Ramos (cell line): ENCODE measurements at regions not wholly inside any gene's neighbourhood (a gene's known extent, or its start where the extent isn't known, plus 50 kb on each side); places are given as distances from the start of the nearest gene placed in this dataset.
"Not testable (repeated sequence)": the region's sequence is repeated elsewhere in the genome, so short reads cannot be mapped to it uniquely, and the experiment has no call there.

ENCODE experiments used
- in situ Hi-C: fragments of 300-500 bp; cut with MboI; formaldehyde crosslinking; loops from one replicate; pipeline ENCODE4 v1.14.3; 2022; ENCODE audit warnings: low sequenced_read_pairs; ENCODE audit not compliant: unreplicated experiment

DNA sequence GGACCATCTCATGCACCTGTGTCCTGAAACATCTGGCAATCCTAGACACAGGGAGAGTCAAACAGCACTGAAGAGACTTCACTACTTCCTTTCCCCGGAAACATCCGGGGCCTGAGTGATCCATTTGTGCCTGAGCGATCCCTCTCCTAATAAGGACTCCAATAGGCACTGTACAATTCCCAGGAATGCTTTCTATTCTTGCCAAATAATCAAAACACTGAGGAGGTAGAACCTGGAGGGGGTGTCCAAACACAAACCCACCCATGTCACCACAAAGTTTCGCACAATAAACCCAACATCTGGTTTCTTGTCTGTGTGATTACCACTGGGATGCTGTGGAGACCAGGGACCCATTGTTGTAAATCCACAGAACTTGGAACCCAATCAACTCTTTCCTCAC is 205.0 kb downstream of the OPA1 start:
- in situ Hi-C loops, result no loop called here

DNA sequence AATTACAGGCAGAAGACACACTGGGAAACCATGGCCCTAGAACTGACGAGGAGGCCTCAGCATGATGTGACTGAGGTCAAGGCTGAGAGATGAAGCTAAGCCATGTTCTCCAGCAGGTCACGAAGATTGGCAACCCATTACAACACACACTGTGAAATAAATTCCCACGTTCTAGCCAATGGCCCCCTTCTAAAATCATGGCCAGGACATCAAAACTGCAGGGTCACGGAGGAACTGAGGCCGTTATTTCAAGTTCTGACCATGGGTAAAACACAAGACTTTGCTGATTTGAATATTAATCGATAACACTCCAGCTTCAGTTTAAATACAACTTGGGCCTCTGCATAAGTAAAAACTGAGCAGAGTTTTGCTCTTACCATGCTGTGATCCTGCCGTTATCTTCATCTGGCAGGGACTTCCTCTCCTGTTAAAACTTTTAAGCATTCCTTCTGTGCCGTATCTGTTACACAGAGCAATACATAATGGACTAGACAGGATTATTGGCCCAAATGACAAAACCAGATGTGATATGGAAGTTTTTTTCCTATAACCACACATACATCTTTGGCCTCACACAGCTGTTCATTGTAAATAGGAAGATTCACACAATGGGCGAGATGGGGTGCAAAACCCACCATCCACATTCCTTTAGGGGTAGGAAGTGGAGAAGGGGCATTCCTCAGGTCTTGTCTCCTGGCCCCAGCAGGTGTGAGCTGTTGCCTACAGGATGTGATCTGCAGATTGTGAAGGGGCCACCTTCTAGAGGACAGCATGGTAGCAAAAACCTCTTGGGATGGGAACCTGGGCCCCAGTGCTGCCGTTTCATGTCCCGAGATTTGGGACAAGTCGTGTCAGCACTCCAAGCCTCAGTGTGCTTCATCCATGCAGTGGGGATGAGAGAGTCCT is 207.4 kb downstream of the OPA1 start:
- in situ Hi-C loops, result no loop called here

DNA sequence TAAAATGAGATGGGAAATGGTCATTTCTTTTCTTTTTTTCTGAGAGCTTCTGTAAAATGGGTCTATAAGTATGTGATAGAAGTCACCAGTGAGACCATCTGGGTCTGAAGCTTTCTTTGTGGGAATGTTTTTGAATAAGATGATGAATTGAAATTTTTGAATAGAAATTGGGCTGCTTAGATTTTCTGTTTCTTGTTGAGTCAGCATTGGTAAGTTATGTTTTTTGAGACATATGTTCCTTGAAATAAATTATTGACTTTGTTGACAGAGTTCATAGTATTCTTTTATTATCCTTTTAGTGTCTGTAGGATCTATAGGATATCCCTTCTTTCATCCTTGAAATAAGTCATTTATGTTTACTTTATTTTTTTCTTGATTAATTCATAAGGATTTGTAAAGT is 208.1 kb downstream of the OPA1 start:
- in situ Hi-C loops, result no loop called here

DNA sequence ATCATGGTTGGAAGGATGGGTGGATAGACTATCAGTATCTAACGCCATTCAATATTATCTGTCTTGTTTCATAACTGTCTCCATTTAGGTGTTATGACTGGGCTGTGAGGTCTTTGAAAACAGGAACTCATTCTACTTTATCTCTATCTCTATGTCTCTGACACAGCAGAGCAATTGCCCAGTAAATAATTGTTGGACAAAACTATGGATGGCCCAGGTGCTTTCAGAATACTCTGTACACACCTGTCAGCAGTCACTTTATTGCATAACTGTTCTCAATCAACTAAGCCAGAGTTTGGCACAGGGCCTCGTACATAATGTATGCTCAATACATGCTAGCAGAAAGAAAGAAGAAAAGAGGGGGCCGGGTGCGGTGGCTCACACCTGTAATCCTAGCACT is 210.3 kb downstream of the OPA1 start:
- in situ Hi-C loops, result no loop called here

DNA sequence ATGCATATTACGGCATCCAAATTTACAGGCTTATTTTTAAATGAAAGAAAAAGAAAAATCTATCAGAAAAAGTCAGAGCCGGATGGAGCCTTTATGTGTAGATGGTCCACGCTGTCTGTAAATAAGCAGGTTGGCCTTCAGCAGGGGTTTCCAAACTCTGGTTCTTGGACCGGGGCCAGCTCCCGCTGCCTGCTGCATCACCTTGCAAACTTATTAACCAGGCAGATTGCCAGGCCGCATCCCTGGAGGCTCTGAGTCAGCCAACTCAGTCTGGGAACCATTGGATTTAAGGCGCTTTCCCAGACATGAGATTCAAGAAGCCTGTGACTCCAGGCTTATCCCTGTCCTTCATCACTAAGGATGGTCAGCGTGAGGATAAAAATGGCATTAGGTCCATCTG is 212.4 kb downstream of the OPA1 start:
- in situ Hi-C loops, result no loop called here

DNA sequence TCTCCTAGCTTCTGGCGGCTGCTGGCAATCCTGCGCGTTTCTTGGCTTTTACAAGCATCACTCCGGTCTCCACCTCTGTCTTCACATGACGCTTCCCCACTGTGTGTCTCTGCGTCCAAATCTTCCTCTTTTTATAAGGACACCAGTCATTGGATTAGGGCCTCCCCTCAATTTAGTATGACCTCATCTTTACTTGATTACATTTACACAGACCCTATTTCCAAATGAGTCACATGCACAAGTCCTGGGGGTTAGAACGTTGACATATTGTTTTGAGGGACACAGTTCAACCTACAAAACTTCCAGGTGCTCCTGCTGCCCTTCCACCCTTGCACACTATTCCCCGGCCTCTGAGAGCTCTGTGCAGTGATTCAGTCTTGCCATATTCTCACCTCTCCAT is 215.3 kb downstream of the OPA1 start:
- in situ Hi-C loops, result no loop called here

DNA sequence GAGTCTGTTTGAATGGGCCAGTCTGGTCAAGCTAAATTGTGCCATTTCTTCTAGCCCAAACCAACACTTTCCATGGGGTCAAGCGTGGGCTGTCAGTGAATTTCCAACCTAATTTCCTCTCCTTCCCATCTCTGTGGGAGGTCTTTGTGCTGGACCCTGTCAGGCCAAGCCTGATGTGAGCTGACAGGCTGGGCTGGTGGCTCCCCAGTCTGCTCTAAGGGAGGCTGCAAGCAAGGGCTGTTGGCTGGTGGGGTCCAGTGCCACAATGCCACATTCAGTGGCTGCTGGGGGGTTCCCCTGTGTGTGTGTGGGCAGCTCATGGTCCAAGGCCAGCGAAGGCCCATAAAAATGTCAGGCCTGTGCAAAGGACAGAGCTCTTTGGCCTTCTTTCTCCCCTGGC is 216.1 kb downstream of the OPA1 start:
- in situ Hi-C loops, result no loop called here

DNA sequence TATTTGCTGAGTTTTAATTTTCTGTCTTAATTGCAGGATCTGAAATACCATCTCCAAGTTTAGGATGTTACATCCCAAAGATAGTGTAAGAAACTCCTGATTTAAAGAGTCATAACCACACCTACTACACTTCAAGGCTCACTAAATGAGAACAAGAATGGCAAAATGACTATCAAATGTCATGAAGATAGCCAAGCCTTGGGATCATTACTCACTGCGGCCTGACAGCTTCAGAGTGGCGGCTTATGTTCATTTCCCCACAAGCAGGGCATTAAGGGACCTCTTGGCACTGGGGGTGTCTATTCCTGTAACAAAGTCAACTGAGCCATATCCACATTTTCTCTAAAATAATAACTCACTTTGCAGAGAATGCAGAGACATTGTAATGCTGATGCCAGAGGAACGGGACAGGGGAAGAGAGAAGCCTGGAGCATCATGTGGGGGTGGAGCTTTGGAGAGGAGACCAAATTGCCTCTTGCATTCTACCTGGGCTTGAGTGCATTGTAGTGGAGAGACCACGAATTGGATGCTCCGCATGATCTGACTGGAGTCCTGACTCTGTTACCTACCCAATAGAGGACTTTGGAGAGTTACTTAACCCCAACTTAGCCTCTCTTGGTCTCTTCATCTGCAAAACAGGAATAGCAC is 219.2 kb downstream of the OPA1 start:
- in situ Hi-C loops, result no loop called here

DNA sequence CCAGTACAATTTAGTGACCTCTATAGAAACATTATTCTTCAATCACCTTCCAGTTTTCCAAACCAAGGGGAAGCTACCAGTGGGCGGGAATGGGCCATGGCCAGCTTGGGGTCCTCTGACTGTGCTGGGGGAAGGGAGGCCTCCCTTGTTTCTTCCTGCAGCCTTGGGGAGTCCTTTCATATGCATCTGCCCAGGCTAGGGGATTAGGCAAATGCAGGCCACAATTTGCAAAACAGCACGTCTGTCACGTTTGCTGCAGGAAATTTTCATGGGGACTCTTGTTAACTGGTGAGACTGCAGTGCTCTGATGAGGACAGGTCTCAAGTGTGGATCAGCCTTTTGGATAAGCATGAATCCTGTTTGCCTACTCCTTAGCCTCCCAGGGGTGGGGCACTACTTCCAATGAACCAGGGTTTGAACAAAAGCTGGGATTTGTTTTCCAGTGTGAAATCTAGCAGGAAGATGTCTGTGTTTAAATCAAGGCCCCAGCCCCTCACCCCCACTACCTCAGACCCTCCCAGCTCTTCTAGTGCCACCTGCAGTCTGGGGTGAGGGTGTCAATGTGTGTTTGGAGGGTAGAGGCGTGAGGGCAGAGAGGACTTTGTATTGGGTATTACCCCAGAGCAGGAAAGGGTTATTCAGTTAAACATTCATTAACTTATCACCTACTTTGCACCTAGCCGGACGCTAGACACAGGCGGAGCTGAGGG is 219.9 kb downstream of the OPA1 start:
- in situ Hi-C loops, result no loop called here

DNA sequence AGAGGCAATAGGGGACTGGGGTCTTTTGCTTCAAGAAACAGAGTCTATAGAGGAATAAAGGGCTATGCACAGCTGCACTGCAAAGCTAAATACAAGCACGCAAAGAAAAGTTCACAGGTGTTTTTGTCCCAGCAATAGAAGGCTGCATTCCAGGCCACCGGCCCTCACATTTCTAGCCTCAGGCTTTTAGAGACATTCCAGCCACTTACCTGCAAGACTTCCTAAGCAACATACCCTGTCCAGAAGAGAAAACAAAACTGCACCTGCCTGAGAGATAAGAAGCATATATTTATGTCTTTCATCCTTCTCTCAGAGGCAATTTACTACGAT is 220.5 kb downstream of the OPA1 start:
- in situ Hi-C loops, result no loop called here

DNA sequence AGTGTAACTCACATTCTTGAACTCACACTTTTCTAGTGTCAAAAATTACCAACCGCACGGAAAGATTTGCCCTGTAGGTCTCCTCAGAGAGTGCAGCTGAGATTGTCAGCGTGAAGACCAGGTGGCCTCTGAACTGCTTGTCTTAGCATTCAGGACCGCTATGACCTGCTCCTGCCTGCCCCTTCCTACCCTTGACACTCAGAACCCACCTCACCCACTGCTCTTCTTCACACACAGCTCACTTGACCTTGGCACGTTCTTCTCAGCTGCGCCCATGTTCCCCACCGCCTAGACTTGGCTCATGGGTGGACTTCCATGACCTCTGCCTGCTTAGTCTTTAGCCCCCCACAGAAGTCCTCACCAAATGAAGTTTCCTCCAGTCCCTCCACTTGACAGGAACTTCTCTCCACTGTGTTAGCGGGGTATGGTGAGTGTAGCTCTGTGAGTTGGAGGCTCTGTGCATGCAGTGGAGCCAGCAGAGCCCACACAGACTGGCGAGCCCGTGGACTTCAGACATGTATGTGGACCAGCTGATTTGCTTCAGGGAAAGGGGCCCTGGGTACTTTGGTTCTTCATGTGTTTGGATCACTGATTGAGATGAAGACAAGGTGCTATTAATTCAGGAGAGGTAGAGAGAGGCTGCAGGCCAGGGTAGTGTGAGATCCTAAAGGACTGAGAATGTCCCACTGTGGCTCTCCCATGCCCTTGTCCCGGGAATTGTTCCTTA is 221.3 kb downstream of the OPA1 start:
- in situ Hi-C loops, result no loop called here

DNA sequence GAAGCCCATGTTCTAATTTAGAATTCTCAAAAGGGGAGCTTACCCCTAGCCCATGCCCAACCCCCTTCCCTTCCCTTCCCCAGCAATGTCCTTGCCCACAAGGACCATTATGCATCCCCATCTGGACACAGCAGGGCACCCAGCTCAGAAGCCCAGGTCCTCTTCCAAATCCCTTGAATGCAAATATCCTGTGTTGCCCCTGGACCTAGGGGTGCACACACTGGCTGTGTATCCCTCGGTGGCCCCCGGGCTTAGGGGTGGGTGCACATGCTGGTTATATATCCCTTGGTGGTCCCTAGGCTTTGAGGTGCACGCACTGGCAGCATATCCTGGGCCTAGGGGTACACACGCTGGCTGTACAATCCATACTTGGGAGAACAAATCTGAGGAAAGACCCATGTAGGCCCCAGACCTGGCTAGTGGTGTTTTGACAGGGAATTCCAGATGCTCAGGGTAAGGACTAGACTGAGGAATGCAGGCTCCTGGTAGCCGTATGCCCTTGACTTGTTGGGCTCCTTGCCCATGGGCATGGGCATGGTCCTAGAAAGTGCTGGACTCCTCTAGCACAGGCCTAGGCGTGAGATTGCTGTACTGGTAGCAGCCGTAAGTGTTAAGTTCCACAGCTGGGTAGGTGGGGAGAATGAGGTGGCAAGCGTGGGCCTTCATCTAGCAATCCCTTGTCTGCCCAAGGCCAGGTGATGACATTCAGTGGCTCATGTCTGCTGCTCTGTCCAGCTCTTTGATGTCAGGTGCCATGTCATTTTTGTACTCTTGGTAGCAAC is 222.4 kb downstream of the OPA1 start:
- in situ Hi-C loops, result no loop called here

DNA sequence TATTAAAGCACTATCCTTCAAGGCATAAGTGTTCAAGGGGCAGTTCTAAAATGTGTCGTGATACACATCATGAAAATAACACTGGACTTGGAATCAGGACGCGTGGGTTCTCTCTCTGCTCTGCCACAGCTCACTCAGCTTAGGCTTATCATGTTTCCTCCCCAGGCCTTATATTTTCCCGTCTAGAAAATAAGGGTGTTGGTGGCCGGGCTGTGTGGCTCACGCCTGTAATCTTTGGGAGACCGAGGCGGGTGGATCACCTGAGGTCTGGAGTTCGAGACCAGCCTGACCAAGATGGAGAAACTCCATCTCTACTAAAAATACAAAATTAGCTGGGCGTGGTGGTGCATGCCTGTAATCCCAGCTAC is 223.0 kb downstream of the OPA1 start:
- in situ Hi-C loops, result no loop called here

DNA sequence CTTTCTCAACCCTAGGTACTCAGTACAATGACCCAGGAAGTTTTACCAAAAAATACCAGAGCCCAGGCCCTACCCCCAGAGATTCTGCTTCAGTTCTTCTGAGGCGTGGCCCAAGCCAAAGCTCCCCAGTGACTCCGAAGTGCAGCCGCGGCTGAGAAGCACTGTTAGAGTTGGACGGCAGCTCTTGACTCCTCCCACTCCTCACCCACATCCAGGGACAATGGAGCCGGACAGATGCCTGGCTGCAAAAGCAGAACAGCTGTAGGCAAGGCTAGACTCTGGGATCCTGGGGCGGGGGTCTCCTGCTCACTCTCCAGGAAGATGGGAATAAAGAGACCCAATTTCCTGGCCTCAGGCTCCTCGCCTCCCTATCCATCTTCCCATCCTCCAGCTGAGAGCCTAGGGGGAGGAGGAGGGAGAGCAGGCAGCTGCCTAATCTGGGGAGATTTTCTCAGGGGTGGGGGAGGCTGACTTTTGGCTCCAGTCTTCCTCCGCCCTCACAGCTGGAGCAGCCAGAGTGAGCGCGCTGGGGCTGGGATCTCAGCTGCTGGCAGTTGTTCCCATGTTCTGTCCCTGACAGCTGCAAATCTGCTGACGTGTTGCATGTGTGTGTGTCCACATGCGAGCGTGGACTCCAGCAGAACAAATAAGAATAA is 223.8 kb downstream of the OPA1 start:
- in situ Hi-C loops, result no loop called here

DNA sequence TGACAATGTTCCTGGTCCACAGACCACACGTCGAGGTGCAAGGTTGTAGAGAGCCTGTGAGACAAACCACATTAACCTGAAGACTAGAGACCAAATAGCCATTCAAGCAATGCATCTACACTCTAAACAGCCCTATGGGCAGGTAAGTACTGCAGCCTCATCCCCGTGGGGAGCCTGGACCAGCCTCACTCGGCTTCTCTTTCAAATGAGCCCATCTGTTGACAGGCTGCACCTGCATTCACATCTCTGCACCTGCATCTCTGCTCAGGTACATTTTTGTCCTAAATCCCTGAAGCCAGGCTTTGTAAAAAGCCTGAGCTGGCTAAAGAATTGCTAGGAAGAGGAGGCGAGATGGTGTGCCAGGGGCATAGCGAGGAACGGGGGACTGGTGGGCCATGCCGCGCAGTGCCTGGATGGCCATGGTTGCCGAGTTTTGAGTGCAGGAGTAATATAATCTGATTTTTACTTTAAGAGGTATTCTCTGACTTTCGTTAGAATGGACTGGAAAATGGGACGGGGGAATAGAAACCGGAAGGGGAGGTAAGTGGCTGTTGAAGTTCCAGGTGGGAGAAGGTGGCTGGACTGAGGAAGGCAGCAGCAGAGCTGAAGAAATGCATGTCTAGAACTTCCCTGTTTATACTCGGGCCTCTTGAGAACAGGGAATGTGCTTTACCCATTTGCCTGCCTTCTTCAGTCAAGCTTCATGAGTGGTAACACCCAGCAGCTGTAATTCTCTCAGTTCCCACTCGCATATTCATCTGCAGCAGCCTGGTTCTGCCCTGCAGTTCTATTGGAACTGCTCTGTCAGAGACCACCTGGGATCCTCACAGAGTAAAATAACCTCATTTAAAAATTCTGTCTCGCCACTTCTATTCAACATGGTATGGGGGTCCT is 226.4 kb downstream of the OPA1 start:
- in situ Hi-C loops, result no loop called here

DNA sequence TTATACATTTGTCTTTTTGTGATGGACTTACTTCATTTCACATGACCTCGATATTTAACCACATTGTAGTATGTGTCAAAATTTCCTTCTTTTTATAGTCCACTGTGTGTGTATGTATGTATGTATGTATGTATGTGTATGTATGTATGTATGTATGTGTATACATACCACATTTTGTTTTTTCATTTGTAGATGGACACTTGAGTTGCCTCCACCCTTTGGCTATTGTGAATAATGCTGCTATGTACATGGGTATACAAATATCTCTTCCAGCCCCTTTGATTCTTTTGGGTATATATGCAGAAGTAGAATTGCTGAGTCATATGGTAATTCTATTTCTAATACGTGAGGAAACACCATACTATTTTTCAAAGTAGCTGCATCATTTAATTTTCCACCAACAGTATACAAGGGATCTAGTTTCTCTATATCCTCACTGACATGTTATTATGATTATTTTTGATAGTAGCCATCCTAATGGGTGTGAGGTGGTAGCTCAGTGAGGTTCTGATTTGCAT is 228.2 kb downstream of the OPA1 start:
- in situ Hi-C loops, result no loop called here

DNA sequence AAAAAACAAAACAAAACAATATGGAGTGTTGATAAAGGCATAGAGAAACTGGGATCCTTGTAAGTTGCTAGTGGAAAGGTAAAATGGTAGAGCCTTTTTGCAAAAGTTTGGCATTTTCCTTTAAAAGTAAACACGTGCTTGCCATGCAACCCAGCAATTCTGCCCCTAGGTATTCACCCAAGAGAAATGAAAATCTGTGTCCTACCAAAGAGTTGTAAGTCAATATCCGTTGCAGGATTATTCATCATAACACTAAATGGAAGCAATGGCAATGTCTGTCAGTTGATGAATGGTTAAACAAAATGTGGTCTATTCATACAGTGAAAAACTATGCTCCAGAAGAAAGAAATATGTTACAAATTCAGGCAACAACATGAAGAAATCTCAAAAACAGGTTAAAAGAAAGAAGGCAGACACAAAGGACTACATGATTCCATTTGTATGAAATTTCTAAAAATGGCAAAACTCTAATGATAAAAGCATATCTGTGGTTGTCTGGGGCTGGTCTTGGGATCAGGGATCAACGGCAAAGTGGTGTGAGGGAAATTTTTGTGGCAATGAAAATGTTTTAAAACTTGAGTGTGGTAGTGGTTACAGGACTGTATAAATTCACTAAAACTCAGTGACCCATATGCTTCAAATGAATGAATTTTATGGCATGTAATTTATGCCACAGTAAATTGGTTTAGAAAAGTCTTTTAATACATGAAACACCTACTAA is 229.6 kb downstream of the OPA1 start:
- in situ Hi-C loops, result no loop called here

DNA sequence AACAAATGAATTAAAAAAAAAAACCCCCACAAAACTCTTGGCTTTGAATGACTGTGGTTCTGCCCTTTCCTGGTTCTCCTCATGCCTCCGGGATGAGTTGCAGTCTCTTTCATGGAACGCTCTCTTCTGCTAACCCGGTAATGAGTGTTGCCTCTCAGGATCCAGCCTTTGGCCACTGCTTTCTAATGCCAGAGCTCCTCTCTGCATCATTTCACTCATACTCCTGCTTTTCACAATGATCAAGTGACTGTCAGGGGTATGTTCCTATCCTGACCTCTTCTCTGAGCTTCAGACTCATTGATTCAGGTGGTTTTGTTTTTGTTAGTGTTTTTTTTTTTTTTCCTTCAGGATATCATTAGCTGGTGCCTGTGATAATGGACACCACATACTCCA is 230.2 kb downstream of the OPA1 start:
- in situ Hi-C loops, result not testable (repeated sequence)
